Testis (tissue), 2 donors: ENCODE measurements at regions not wholly inside any gene's neighbourhood (a gene's known extent, or its start where the extent isn't known, plus 50 kb on each side); places are given as distances from the start of the nearest gene placed in this dataset.

Source experiments
- POLR2A ChIP-seq: fragments of 450-650 bp; IDR thresholded peaks from one replicate; pipeline ENCODE4 v1.6.1; 2017; ENCODE audit warnings: antibody characterized with exemption, mild to moderate bottlenecking, moderate library complexity
- TF ChIP-seq, protein P1 (sequence below), 3 experiments: fragments of 450-650 bp in 2 of 3; fragments of 200-600 bp in 1 of 3; sonication (generic) in 1 of 3; IDR thresholded peaks; one replicate each; pipeline ENCODE4 v1.5.1; 2016 to 2019; ENCODE audit warnings: antibody characterized with exemption in 3 of 3, mild to moderate bottlenecking in 2 of 3, moderate library complexity in 1 of 3

GRCh38 chr12:81988362-81988761 lies 229.2 kb upstream of the PPFIA2 start:
- TF ChIP-seq, protein P1, sequence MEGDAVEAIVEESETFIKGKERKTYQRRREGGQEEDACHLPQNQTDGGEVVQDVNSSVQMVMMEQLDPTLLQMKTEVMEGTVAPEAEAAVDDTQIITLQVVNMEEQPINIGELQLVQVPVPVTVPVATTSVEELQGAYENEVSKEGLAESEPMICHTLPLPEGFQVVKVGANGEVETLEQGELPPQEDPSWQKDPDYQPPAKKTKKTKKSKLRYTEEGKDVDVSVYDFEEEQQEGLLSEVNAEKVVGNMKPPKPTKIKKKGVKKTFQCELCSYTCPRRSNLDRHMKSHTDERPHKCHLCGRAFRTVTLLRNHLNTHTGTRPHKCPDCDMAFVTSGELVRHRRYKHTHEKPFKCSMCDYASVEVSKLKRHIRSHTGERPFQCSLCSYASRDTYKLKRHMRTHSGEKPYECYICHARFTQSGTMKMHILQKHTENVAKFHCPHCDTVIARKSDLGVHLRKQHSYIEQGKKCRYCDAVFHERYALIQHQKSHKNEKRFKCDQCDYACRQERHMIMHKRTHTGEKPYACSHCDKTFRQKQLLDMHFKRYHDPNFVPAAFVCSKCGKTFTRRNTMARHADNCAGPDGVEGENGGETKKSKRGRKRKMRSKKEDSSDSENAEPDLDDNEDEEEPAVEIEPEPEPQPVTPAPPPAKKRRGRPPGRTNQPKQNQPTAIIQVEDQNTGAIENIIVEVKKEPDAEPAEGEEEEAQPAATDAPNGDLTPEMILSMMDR (IDR thresholded peaks at IDR 0.05), result no peak
- no peak for TF ChIP-seq POLR2A
